ENCODE measurements at regions not wholly inside any gene's neighbourhood (a gene's known extent, or its start where the extent isn't known, plus 50 kb on each side); places are given as distances from the start of the nearest gene placed in this dataset.

GRCh38 chr21:26641062-26641461 lies 68.0 kb upstream of the CYYR1 start:
- no peak for DNase-seq

- DNase-seq, result peak; percentile 0
Measured at GRCh38 chr21:26637201-26637745, 64.2 kb upstream of the CYYR1 start.

- no peak for DNase-seq
Measured at GRCh38 chr21:26635681-26636080, 62.6 kb upstream of the CYYR1 start.

DNA sequence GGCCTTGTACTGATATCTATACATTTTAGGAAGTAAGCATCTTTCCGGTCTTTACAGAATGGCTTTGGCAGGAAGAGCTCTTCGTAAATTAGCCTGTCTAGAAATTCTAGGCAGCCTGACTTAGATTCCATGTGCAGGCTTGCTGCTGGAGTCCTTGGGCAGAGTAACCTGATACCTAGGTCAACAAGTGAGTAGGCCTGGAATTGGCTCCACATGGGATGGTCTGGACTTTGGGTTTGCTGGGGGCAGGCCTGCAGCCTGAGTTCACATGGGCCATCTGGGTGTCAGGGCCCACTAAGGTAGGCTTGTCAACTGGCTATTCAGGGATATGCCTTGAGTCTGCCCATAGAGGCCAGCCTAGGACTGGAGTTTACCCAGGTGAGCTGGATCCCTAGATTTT lies 59.6 kb upstream of the CYYR1 start:
- DNase-seq, result no peak

- DNase-seq, result no peak
Measured at GRCh38 chr21:26626187-26626586, 53.1 kb upstream of the CYYR1 start.

GRCh38 chr21:26624983-26625519 lies 52.0 kb upstream of the CYYR1 start:
- DNase-seq, result no peak
